SK-N-SH (cell line): ENCODE measurements at regions not wholly inside any gene's neighbourhood (a gene's known extent, or its start where the extent isn't known, plus 50 kb on each side); places are given as distances from the start of the nearest gene placed in this dataset.

Experiments used
- CTCF ChIA-PET: fragments of 300-600, 350-600 bp; formaldehyde crosslinking; extraction: SDS; loops from one replicate; lab custom pipeline; 2021; lab: Yijun Ruan, JAX
- POLR2A ChIA-PET: fragments of 350-600 bp; sonication (Branson Sonifier 250); formaldehyde crosslinking; extraction: SDS; loops from one replicate; lab custom pipeline; 2020; ENCODE audit warnings: antibody characterized with exemption, inconsistent platforms; lab: Yijun Ruan, JAX
- DNase-seq: peaks from one replicate; pipeline ENCODE4 v3.0.0; 2012
- H2AFZ ChIP-seq: fragments of 200-600 bp; sonication (generic); 2 replicates; pipeline ENCODE4 v1.8.1; 2016; ENCODE audit warnings: antibody characterized with exemption, mild to moderate bottlenecking, low read depth
- H3F3A ChIP-seq: fragments of 200-600 bp; sonication (generic); replicated peaks from 2 replicates; pipeline ENCODE3; 2016; ENCODE audit warnings: antibody characterized with exemption, mild to moderate bottlenecking; ENCODE audit not compliant: insufficient read depth
- H3K27ac ChIP-seq, 2 experiments: fragments of 200-500 bp in 1 of 2; fragments of 200-600 bp in 1 of 2; sonication (Bioruptor generic) in 1 of 2; sonication (generic), shearing (Covaris generic) in 1 of 2; 2 replicates each; pipeline versions ENCODE4 v1.5.1 to v1.6.1; 2014 to 2016; ENCODE audit warnings: low read depth in 2 of 2, inconsistent platforms in 1 of 2, low read length in 1 of 2, mild to moderate bottlenecking in 1 of 2, mixed read lengths in 1 of 2
- H3K27me3 ChIP-seq: fragments of 200-600 bp; sonication (generic), shearing (Covaris generic); 2 replicates; pipeline ENCODE4 v1.6.1; 2016; ENCODE audit warnings: mixed run types; ENCODE audit not compliant: insufficient read depth
- H3K36me3 ChIP-seq, 2 experiments: fragments of 200-500 bp in 1 of 2; fragments of 200-600 bp in 1 of 2; sonication (Bioruptor generic) in 1 of 2; sonication (generic) in 1 of 2; replicated peaks in 1 of 2; 2 replicates each; pipeline versions ENCODE3 to v1.5.1; 2014 to 2016; ENCODE audit warnings: low read length in 1 of 2, mild to moderate bottlenecking in 1 of 2; ENCODE audit not compliant: insufficient read depth in 2 of 2, control insufficient read depth in 1 of 2
- H3K4me1 ChIP-seq, 2 experiments: fragments of 200-500 bp in 1 of 2; fragments of 200-600 bp in 1 of 2; sonication (Bioruptor generic) in 1 of 2; sonication (generic), shearing (Covaris generic) in 1 of 2; 2 replicates each; pipeline versions ENCODE4 v1.5.1 to v1.6.1; 2014 to 2016; ENCODE audit warnings: low read depth in 1 of 2, low read length in 1 of 2, mixed run types in 1 of 2; ENCODE audit not compliant: insufficient read depth in 2 of 2, control insufficient read depth in 1 of 2
- H3K4me2 ChIP-seq: fragments of 200-600 bp; sonication (generic), shearing (Covaris generic); 2 replicates; pipeline ENCODE4 v1.6.1; 2017; ENCODE audit warnings: mixed run types
- H3K4me3 ChIP-seq, 2 experiments: fragments of 200-500 bp in 1 of 2; fragments of 200-600 bp in 1 of 2; sonication (Bioruptor generic) in 1 of 2; sonication (generic), shearing (Covaris generic) in 1 of 2; 2 replicates each; pipeline versions ENCODE4 v1.5.1 to v1.8.1; 2014 to 2016; ENCODE audit warnings: low read depth in 2 of 2, inconsistent platforms in 1 of 2, low read length in 1 of 2, mild to moderate bottlenecking in 1 of 2, mixed read lengths in 1 of 2, moderate library complexity in 1 of 2
- H3K79me2 ChIP-seq: fragments of 200-600 bp; sonication (generic); 2 replicates; pipeline ENCODE4 v1.8.1; 2017; ENCODE audit warnings: mild to moderate bottlenecking; ENCODE audit not compliant: insufficient read depth
- H3K9ac ChIP-seq: fragments of 200-600 bp; sonication (generic); 2 replicates; pipeline ENCODE4 v1.6.1; 2017; ENCODE audit warnings: mixed run types
- H3K9me2 ChIP-seq: fragments of 200-600 bp; sonication (generic); 2 replicates; pipeline ENCODE4 v1.6.1; 2017; ENCODE audit warnings: mixed run types
- H3K9me3 ChIP-seq: fragments of 200-600 bp; sonication (generic); 2 replicates; pipeline ENCODE4 v1.6.1; 2017; ENCODE audit warnings: mixed run types, mild to moderate bottlenecking, moderate library complexity
- H4K20me1 ChIP-seq: fragments of 200-600 bp; sonication (generic); 2 replicates; pipeline ENCODE4 v1.6.1; 2017; ENCODE audit warnings: mild to moderate bottlenecking, mixed run types; ENCODE audit not compliant: insufficient read depth
- CHD2 ChIP-seq: fragments of 150-350 bp; IDR thresholded peaks from 2 replicates; pipeline ENCODE4 v1.6.1; 2018; ENCODE audit warnings: low read length; ENCODE audit not compliant: partially characterized antibody
- CTCF ChIP-seq: fragments of 200-600 bp; sonication (generic); IDR thresholded peaks from 2 replicates; pipeline ENCODE4 v1.6.1; 2017; ENCODE audit warnings: antibody characterized with exemption, mild to moderate bottlenecking, moderate library complexity
- ELF1 ChIP-seq: IDR thresholded peaks from 2 replicates; pipeline ENCODE4 v1.4.0; 2012
- EP300 ChIP-seq, 2 experiments: IDR thresholded peaks; 2 replicates each; pipeline versions ENCODE4 v1.4.0 to v1.6.1; 2012; ENCODE audit warnings: borderline replicate concordance in 1 of 2, low read depth in 1 of 2, low read length in 1 of 2
- EZH2phosphoT487 ChIP-seq: fragments of 200-600 bp; sonication (generic); IDR thresholded peaks from 2 replicates; pipeline ENCODE4 v1.6.1; 2017; ENCODE audit warnings: low read depth, mixed run types, mild to moderate bottlenecking, antibody characterized with exemption, moderate library complexity, borderline replicate concordance
- FOSL2 ChIP-seq: IDR thresholded peaks from 2 replicates; pipeline ENCODE4 v1.4.0; 2012; ENCODE audit warnings: low read depth, mild to moderate bottlenecking, moderate library complexity, borderline replicate concordance
- FOXJ3 ChIP-seq: sonication (generic); formaldehyde crosslinking; IDR thresholded peaks from 2 replicates; pipeline ENCODE4 v1.5.1; 2020; ENCODE audit warnings: mild to moderate bottlenecking, missing genetic modification reagents
- FOXM1 ChIP-seq: IDR thresholded peaks from 2 replicates; pipeline ENCODE4 v1.4.0; 2012; ENCODE audit warnings: low read depth, mild to moderate bottlenecking
- GABPA ChIP-seq: IDR thresholded peaks from 2 replicates; pipeline ENCODE4 v1.4.0; 2012; ENCODE audit warnings: low read depth, mild to moderate bottlenecking
- GATA2 ChIP-seq: sonication (generic); formaldehyde crosslinking; IDR thresholded peaks from 2 replicates; pipeline ENCODE4 v1.5.0; 2020; ENCODE audit warnings: mild to moderate bottlenecking, missing genetic modification reagents
- IRF3 ChIP-seq: fragments of 150-350 bp; IDR thresholded peaks from 2 replicates; pipeline ENCODE4 v1.6.1; 2016; ENCODE audit warnings: mild to moderate bottlenecking, low read depth, low read length
- JUND ChIP-seq: IDR thresholded peaks from 2 replicates; pipeline ENCODE4 v1.4.0; 2012
- MAX ChIP-seq: IDR thresholded peaks from 2 replicates; pipeline ENCODE4 v1.4.0; 2012; ENCODE audit warnings: low read depth
- MEF2A ChIP-seq: IDR thresholded peaks from 2 replicates; pipeline ENCODE4 v1.4.0; 2012; ENCODE audit warnings: low read depth, borderline replicate concordance
- MXI1 ChIP-seq: IDR thresholded peaks from 2 replicates; pipeline ENCODE4 v1.6.1; 2012; ENCODE audit warnings: mild to moderate bottlenecking, low read depth, low read length, improper control_type of control experiment
- NRF1 ChIP-seq: IDR thresholded peaks from 2 replicates; pipeline ENCODE4 v1.6.1; 2012; ENCODE audit warnings: low read depth, mild to moderate bottlenecking, low read length
- POLR2AphosphoS5 ChIP-seq: IDR thresholded peaks from 2 replicates; pipeline ENCODE4 v1.6.1; 2012; ENCODE audit warnings: low read depth, low read length
- RAD21 ChIP-seq: IDR thresholded peaks from 2 replicates; pipeline ENCODE4 v1.6.1; 2012; ENCODE audit warnings: mild to moderate bottlenecking, low read length
- RXRA ChIP-seq: IDR thresholded peaks from 2 replicates; pipeline ENCODE4 v1.4.0; 2012; ENCODE audit warnings: low read depth, mild to moderate bottlenecking, borderline replicate concordance
- SIN3A ChIP-seq: IDR thresholded peaks from 2 replicates; pipeline ENCODE4 v1.6.1; 2012; ENCODE audit warnings: low read depth, mild to moderate bottlenecking, low read length, moderate library complexity, borderline replicate concordance
- SMC3 ChIP-seq: IDR thresholded peaks from 2 replicates; pipeline ENCODE4 v1.6.1; 2012; ENCODE audit warnings: low read depth, low read length, improper control_type of control experiment
- TAF1 ChIP-seq: IDR thresholded peaks from 2 replicates; pipeline ENCODE4 v1.6.1; 2012; ENCODE audit warnings: low read depth, mild to moderate bottlenecking, low read length, moderate library complexity, borderline replicate concordance
- TCF12 ChIP-seq: IDR thresholded peaks from 2 replicates; pipeline ENCODE4 v1.4.0; 2012
- TEAD4 ChIP-seq: IDR thresholded peaks from 2 replicates; pipeline ENCODE4 v1.4.0; 2012; ENCODE audit warnings: mild to moderate bottlenecking, borderline replicate concordance; ENCODE audit not compliant: insufficient read depth
- USF2 ChIP-seq: fragments of 150-350 bp; IDR thresholded peaks from 2 replicates; pipeline ENCODE4 v1.6.1; 2017; ENCODE audit warnings: antibody characterized with exemption, low read length, low read depth, borderline replicate concordance
- WGBS: methylation state at CpG from one replicate; pipeline ENCODE4 v1.1.6; 2017; ENCODE audit warnings: low lambda C conversion rate; 5-methylcytosine and 5-hydroxymethylcytosine counted together
- TF ChIP-seq, protein P1 (sequence below): IDR thresholded peaks from 2 replicates; pipeline ENCODE4; 2012
- TF ChIP-seq, protein P2 (sequence below): IDR thresholded peaks from 2 replicates; pipeline ENCODE4 v1.4.0; 2012; ENCODE audit warnings: low read depth, borderline replicate concordance

- no peaks in the 10 kb centered on the region for H3K79me2 ChIP-seq
- H3K9me2 ChIP-seq: no peaks in the 10 kb centered on the region
- no peaks in the 10 kb centered on the region for H3K36me3 ChIP-seq
- no peaks in the 10 kb centered on the region; the same call in 1 of the 2 replicates for H3K27me3 ChIP-seq
- no peaks in the 10 kb centered on the region for H3K9me3 ChIP-seq
- H3K4me1 ChIP-seq: peaks cover 0 to 2% of the 10 kb centered on the region in 2 experiments; a peak in 1 of 4 replicates
- no peaks in the 10 kb centered on the region for H3F3A ChIP-seq
- peak overlapping the region in 1 of 2 experiments; percentile 38; a peak in 1 of 4 replicates for H3K4me3 ChIP-seq
- no peak overlapping the region for H2AFZ ChIP-seq
- no peak overlapping the region for H3K9ac ChIP-seq
- CTCF ChIA-PET: interaction anchor here (0.7 to 13.2 kb wide), 46 partner anchors 9 to 702 kb away, joined by 3 to 265 read pairs (median 4); partner anchors contain the start of gene ABCC4
- H3K27ac ChIP-seq: no peak overlapping the region
- H3K4me2 ChIP-seq: 0 out of 2 replicates have a peak overlapping the region, but pooled peaks have one; percentile 43
- 19% methylated on average over 13 of the region's 14 CpGs for WGBS
- peak; percentile 75 for DNase-seq
- POLR2A ChIA-PET: interaction anchor here (0.6 to 0.8 kb wide), 3 partner anchors 79 to 88 kb away, joined by 3 to 4 read pairs (median 3); partner anchors contain the start of gene ABCC4
- no peaks in the 10 kb centered on the region for H4K20me1 ChIP-seq
- TF ChIP-seq MXI1: peak; percentile 59
- TF ChIP-seq, protein P1, sequence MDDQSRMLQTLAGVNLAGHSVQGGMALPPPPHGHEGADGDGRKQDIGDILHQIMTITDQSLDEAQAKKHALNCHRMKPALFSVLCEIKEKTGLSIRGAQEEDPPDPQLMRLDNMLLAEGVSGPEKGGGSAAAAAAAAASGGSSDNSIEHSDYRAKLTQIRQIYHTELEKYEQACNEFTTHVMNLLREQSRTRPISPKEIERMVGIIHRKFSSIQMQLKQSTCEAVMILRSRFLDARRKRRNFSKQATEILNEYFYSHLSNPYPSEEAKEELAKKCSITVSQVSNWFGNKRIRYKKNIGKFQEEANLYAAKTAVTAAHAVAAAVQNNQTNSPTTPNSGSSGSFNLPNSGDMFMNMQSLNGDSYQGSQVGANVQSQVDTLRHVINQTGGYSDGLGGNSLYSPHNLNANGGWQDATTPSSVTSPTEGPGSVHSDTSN: peak; percentile 63
- peak; percentile 43; the same call in 1 of the 2 replicates for TF ChIP-seq TCF12
- TF ChIP-seq GABPA: no peak
- TF ChIP-seq RAD21: peak; percentile 97
- peak; percentile 93 for TF ChIP-seq CTCF
- TF ChIP-seq FOXJ3: no peak
- TF ChIP-seq POLR2AphosphoS5: no peak
- TF ChIP-seq, protein P2, sequence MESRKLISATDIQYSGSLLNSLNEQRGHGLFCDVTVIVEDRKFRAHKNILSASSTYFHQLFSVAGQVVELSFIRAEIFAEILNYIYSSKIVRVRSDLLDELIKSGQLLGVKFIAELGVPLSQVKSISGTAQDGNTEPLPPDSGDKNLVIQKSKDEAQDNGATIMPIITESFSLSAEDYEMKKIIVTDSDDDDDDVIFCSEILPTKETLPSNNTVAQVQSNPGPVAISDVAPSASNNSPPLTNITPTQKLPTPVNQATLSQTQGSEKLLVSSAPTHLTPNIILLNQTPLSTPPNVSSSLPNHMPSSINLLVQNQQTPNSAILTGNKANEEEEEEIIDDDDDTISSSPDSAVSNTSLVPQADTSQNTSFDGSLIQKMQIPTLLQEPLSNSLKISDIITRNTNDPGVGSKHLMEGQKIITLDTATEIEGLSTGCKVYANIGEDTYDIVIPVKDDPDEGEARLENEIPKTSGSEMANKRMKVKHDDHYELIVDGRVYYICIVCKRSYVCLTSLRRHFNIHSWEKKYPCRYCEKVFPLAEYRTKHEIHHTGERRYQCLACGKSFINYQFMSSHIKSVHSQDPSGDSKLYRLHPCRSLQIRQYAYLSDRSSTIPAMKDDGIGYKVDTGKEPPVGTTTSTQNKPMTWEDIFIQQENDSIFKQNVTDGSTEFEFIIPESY: no peak
- no peak for TF ChIP-seq USF2
- no peak; the same call in 1 of the 2 replicates for TF ChIP-seq MAX
- no peak for TF ChIP-seq CHD2
- TF ChIP-seq RXRA: no peak
- TF ChIP-seq IRF3: no peak
- TF ChIP-seq MEF2A: no peak
- TF ChIP-seq SIN3A: no peak
- peak; percentile 98 for TF ChIP-seq SMC3
- TF ChIP-seq ELF1: no peak
- no peak for TF ChIP-seq NRF1
- no peak for TF ChIP-seq EZH2phosphoT487
- TF ChIP-seq JUND: no peak
- no peak for TF ChIP-seq TAF1
- TF ChIP-seq FOXM1: no peak
- TF ChIP-seq FOSL2: no peak
- no peak for TF ChIP-seq TEAD4
- no peak for TF ChIP-seq GATA2 (CRISPR knock-in tag)
- 0 out of 4 replicates have a peak, but pooled peaks of 1 of the 2 experiments have one; percentile 18 for TF ChIP-seq EP300 (IDR thresholded peaks at IDR 0.05; ENCODE audit: borderline replicate concordance in 1 of 2, low read depth in 1 of 2, low read length in 1 of 2)
These were observed 79.4 kb upstream of the ABCC4 start for GRCh38 chr13:95380468-95381211.
